ENCODE measurements at regions not wholly inside any gene's neighbourhood (a gene's known extent, or its start where the extent isn't known, plus 50 kb on each side); places are given as distances from the start of the nearest gene placed in this dataset.

GRCh38 chr2:51516667-51517066, 484.7 kb upstream of the NRXN1 start:
- TF ChIP-seq CTCF (IDR thresholded peaks at IDR 0.05; ENCODE audit: control insufficient read depth, insufficient read depth, low read depth, low read length, missing control alignments): no peak
- no peak for DNase-seq (ENCODE audit: low read depth)
- H3K4me3 ChIP-seq (ENCODE audit: control insufficient read depth, low read depth, low read length): no peak overlapping the region

- no peak for DNase-seq (ENCODE audit: low read depth)
- H3K4me3 ChIP-seq (ENCODE audit: control insufficient read depth, low read depth, low read length): no peak overlapping the region
- no peak for TF ChIP-seq CTCF (IDR thresholded peaks at IDR 0.05; ENCODE audit: control insufficient read depth, insufficient read depth, low read depth, low read length, missing control alignments)
Measured at GRCh38 chr2:51511002-51511401, 479.1 kb upstream of the NRXN1 start.

- H3K4me3 ChIP-seq (ENCODE audit: control insufficient read depth, low read depth, low read length): no peak overlapping the region
- no peak for TF ChIP-seq CTCF (IDR thresholded peaks at IDR 0.05; ENCODE audit: control insufficient read depth, insufficient read depth, low read depth, low read length, missing control alignments)
- DNase-seq (ENCODE audit: low read depth): no peak
Measured at GRCh38 chr2:51510303-51510702, 478.4 kb upstream of the NRXN1 start.

GRCh38 chr2:51505533-51505932, 473.6 kb upstream of the NRXN1 start:
- DNase-seq (ENCODE audit: low read depth): no peak
- no peak for TF ChIP-seq CTCF (IDR thresholded peaks at IDR 0.05; ENCODE audit: control insufficient read depth, insufficient read depth, low read depth, low read length, missing control alignments)
- no peak overlapping the region for H3K4me3 ChIP-seq (ENCODE audit: control insufficient read depth, low read depth, low read length)

GRCh38 chr2:51490576-51491234, 458.8 kb upstream of the NRXN1 start:
- no peak for TF ChIP-seq CTCF (IDR thresholded peaks at IDR 0.05; ENCODE audit: control insufficient read depth, insufficient read depth, low read depth, low read length, missing control alignments)
- no peak overlapping the region for H3K4me3 ChIP-seq (ENCODE audit: control insufficient read depth, low read depth, low read length)
- DNase-seq (ENCODE audit: low read depth): no peak

- DNase-seq (ENCODE audit: low read depth): no peak
- TF ChIP-seq CTCF (IDR thresholded peaks at IDR 0.05; ENCODE audit: control insufficient read depth, insufficient read depth, low read depth, low read length, missing control alignments): no peak
- no peak overlapping the region for H3K4me3 ChIP-seq (ENCODE audit: control insufficient read depth, low read depth, low read length)
Measured at GRCh38 chr2:51484605-51485004, 452.7 kb upstream of the NRXN1 start.
